Loucy (cell line): ENCODE measurements at regions not wholly inside any gene's neighbourhood (a gene's known extent, or its start where the extent isn't known, plus 50 kb on each side); places are given as distances from the start of the nearest gene placed in this dataset.

Source experiments
- CTCF ChIP-seq: fragments of 200-600 bp; sonication (generic); conservative IDR thresholded peaks from 2 replicates; pipeline ENCODE4 v1.5.1; 2014; ENCODE audit warnings: mild to moderate bottlenecking, antibody characterized with exemption, low read length
- EZH2phosphoT487 ChIP-seq: fragments of 200-600 bp; IDR thresholded peaks from 2 replicates; pipeline ENCODE4 v1.6.1; 2018; ENCODE audit warnings: antibody characterized with exemption, mild to moderate bottlenecking, moderate library complexity, borderline replicate concordance

GRCh38 chr14:86321151-86321550 lies 791.2 kb downstream of the FLRT2 start:
- no peak for TF ChIP-seq CTCF
- no peak for TF ChIP-seq EZH2phosphoT487
